ENCODE measurements at regions not wholly inside any gene's neighbourhood (a gene's known extent, or its start where the extent isn't known, plus 50 kb on each side); places are given as distances from the start of the nearest gene placed in this dataset.

DNA sequence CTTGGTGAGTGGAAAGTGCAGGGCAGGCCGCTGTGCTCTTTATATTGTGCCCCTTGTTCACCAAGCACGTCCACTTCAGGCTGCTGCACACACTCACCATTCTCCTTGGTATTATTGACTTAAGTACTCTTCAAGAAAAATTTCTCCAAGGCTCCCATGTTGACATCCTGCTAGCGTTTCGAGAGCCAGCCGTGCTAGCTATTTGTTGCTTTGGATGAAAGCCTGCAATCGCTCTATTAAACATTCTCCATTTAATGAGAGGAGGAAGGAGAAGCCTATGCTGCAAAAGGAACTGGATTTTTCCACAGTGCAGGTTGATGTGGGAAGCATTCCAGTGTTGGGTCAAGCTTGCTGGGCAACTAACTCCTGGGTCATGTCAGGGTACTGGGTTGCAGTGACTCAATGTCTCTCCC lies 113.5 kb downstream of the CD83 start:
- no peak for DNase-seq (ENCODE audit: low read depth in 2 of 2)
- Histone ChIP-seq H2AFZ (ENCODE audit: low read length) (no peak overlapping the region), H3K9me3 (ENCODE audit: control insufficient read depth, insufficient read depth, low read depth, low read length) (no peaks in the 10 kb centered on the region), H3K9ac (ENCODE audit: insufficient read depth, low read length) (no peak overlapping the region), H3K27me3 (ENCODE audit: control insufficient read depth, insufficient read depth, low read length) (no peaks in the 10 kb centered on the region), H3K4me1 (ENCODE audit: control insufficient read depth, extremely low read depth, insufficient read depth, low read length) (no peaks in the 10 kb centered on the region), H3K36me3 (ENCODE audit: control insufficient read depth, insufficient read depth, low read length) (no peaks in the 10 kb centered on the region), H3K4me3 (replicated peaks in 1 of 4; ENCODE audit: control extremely low read depth in 1 of 4, insufficient read depth in 1 of 4, low read depth in 3 of 4, low read length in 4 of 4) (no peak overlapping the region), H3K27ac (ENCODE audit: insufficient read depth, low read length) (no peak overlapping the region), H3K4me2 (ENCODE audit: extremely low read depth, insufficient read depth, low read length) (no peak overlapping the region), H4K20me1 (ENCODE audit: control insufficient read depth, extremely low read depth, insufficient read depth, low read length) (no peaks in the 10 kb centered on the region), H3K79me2 (ENCODE audit: control insufficient read depth, insufficient read depth, low read length) (no peaks in the 10 kb centered on the region)
- TF ChIP-seq EZH2 (IDR thresholded peaks at IDR 0.05; ENCODE audit: low read length, missing control alignments) (no peak), CTCF (conservative IDR thresholded peaks at IDR 0.05 in 1 of 2, IDR thresholded peaks at IDR 0.05 in 1 of 2; ENCODE audit: low read depth in 1 of 2, low read length in 2 of 2) (no peak)

- no peak overlapping the region for H3K4me2 ChIP-seq (ENCODE audit: extremely low read depth, insufficient read depth, low read length)
- no peaks in the 10 kb centered on the region for H3K9me3 ChIP-seq (ENCODE audit: control insufficient read depth, insufficient read depth, low read depth, low read length)
- no peaks in the 10 kb centered on the region for H4K20me1 ChIP-seq (ENCODE audit: control insufficient read depth, extremely low read depth, insufficient read depth, low read length)
- no peak for TF ChIP-seq EZH2 (IDR thresholded peaks at IDR 0.05; ENCODE audit: low read length, missing control alignments)
- TF ChIP-seq CTCF (conservative IDR thresholded peaks at IDR 0.05 in 1 of 2, IDR thresholded peaks at IDR 0.05 in 1 of 2; ENCODE audit: low read depth in 1 of 2, low read length in 2 of 2): no peak
- no peak overlapping the region for H3K27ac ChIP-seq (ENCODE audit: insufficient read depth, low read length)
- DNase-seq (ENCODE audit: low read depth in 2 of 2): peak in 1 of 2 donors; percentile 31
- H2AFZ ChIP-seq (ENCODE audit: low read length): no peak overlapping the region
- H3K4me3 ChIP-seq (replicated peaks in 1 of 4; ENCODE audit: control extremely low read depth in 1 of 4, insufficient read depth in 1 of 4, low read depth in 3 of 4, low read length in 4 of 4): no peak overlapping the region
- H3K36me3 ChIP-seq (ENCODE audit: control insufficient read depth, insufficient read depth, low read length): no peaks in the 10 kb centered on the region
- H3K79me2 ChIP-seq (ENCODE audit: control insufficient read depth, insufficient read depth, low read length): no peaks in the 10 kb centered on the region
- H3K27me3 ChIP-seq (ENCODE audit: control insufficient read depth, insufficient read depth, low read length): no peaks in the 10 kb centered on the region
- no peaks in the 10 kb centered on the region for H3K4me1 ChIP-seq (ENCODE audit: control insufficient read depth, extremely low read depth, insufficient read depth, low read length)
- H3K9ac ChIP-seq (ENCODE audit: insufficient read depth, low read length): no peak overlapping the region
These were observed 114.1 kb downstream of the CD83 start for GRCh38 chr6:14231501-14232280.

DNA sequence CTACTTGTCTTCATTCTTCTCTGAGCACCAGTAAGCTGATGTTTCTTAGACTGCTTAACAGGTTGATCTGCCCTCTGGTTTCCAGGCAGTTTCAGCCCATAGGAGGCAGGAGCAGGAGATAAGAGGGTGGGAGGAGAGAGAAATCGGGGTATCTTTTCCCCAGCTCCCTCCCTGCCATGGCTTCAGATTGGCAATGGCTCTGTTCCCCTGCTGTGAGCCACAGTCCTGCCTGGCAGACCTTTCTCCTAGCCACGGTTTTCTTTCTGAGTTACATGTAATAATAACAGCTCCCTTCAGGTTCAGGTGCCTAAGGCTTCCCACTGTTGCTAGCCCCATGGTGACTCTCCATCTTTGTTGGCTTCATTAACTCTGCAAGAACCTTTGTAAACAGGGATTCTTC lies 115.3 kb downstream of the CD83 start:
- no peak overlapping the region for H3K27ac ChIP-seq (ENCODE audit: insufficient read depth, low read length)
- H3K9ac ChIP-seq (ENCODE audit: insufficient read depth, low read length): no peak overlapping the region
- no peak overlapping the region for H3K4me3 ChIP-seq (replicated peaks in 1 of 4; ENCODE audit: control extremely low read depth in 1 of 4, insufficient read depth in 1 of 4, low read depth in 3 of 4, low read length in 4 of 4)
- TF ChIP-seq CTCF (conservative IDR thresholded peaks at IDR 0.05 in 1 of 2, IDR thresholded peaks at IDR 0.05 in 1 of 2; ENCODE audit: low read depth in 1 of 2, low read length in 2 of 2) (no peak), EZH2 (IDR thresholded peaks at IDR 0.05; ENCODE audit: low read length, missing control alignments) (no peak)
- H3K27me3 ChIP-seq (ENCODE audit: control insufficient read depth, insufficient read depth, low read length): no peaks in the 10 kb centered on the region
- no peak overlapping the region for H3K4me2 ChIP-seq (ENCODE audit: extremely low read depth, insufficient read depth, low read length)
- H3K9me3 ChIP-seq (ENCODE audit: control insufficient read depth, insufficient read depth, low read depth, low read length): no peaks in the 10 kb centered on the region
- no peaks in the 10 kb centered on the region for H3K36me3 ChIP-seq (ENCODE audit: control insufficient read depth, insufficient read depth, low read length)
- no peaks in the 10 kb centered on the region for H3K79me2 ChIP-seq (ENCODE audit: control insufficient read depth, insufficient read depth, low read length)
- no peak overlapping the region for H2AFZ ChIP-seq (ENCODE audit: low read length)
- no peak for DNase-seq (ENCODE audit: low read depth in 2 of 2)
- H3K4me1 ChIP-seq (ENCODE audit: control insufficient read depth, extremely low read depth, insufficient read depth, low read length): no peaks in the 10 kb centered on the region
- H4K20me1 ChIP-seq (ENCODE audit: control insufficient read depth, extremely low read depth, insufficient read depth, low read length): no peaks in the 10 kb centered on the region
